ENCODE measurements at regions not wholly inside any gene's neighbourhood (a gene's known extent, or its start where the extent isn't known, plus 50 kb on each side); places are given as distances from the start of the nearest gene placed in this dataset.

- Histone ChIP-seq H3K4me3 (ENCODE audit: low read length in 2 of 2) (no peak overlapping the region), H3K36me3 (ENCODE audit: control insufficient read depth in 2 of 2, insufficient read depth in 2 of 2, low read length in 2 of 2) (no peaks in the 10 kb centered on the region), H3K27me3 (ENCODE audit: control insufficient read depth in 1 of 2, insufficient read depth in 2 of 2, low read length in 2 of 2) (no peaks in the 10 kb centered on the region), H3K9ac (ENCODE audit: low read length in 2 of 2) (no peak overlapping the region), H3K27ac (ENCODE audit: low read length) (no peak overlapping the region), H3K9me3 (ENCODE audit: control insufficient read depth in 2 of 2, low read length in 2 of 2) (no peaks in the 10 kb centered on the region), H3K4me1 (ENCODE audit: control insufficient read depth, insufficient read depth, low read length) (no peaks in the 10 kb centered on the region)
These were observed 297.2 kb upstream of the FAT3 start for GRCh38 chr11:91927448-91927847.

DNA sequence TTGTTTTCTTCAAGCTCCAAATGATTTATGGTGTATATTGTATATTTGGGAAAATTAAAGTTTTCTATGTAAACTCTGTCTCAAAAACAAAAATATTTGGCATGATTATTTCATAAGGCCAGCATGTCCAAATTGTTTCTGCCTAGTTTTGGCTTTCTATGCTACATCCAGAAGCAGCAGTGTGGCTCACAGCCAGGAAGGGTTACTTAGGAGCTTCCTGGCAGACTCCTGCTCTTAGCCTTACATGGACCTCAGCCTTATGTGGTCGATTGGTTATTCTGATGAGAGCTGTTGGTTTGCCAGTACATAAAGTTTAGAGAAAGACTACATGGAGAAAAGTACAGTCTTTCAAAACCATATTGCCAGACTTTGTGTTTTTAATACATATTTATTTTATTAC, 297.7 kb upstream of the FAT3 start:
- no peak overlapping the region for H3K27ac ChIP-seq (ENCODE audit: low read length)

DNA sequence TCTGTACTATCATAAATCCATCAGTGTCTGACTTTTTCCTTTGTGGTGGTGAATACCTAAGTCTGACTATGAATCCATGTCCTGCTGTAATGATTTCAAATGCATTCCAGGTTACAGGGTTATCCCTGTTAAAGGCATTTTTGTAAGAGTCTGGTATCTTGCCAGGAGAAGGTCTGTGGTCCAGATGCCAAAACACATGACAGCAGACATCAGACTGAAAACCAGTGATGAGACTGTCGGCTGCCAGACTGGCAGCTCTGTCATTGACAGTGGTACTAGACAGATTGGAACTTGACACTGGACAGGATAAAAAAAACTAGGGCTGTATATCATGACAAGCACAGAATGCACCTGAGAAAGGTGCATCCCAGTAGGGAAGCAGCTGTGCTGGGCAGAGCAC, 301.8 kb upstream of the FAT3 start:
- H3K9ac ChIP-seq (ENCODE audit: low read length in 2 of 2) = no peak overlapping the region
- no peaks in the 10 kb centered on the region for H3K27me3 ChIP-seq (ENCODE audit: control insufficient read depth in 1 of 2, insufficient read depth in 2 of 2, low read length in 2 of 2)
- H3K4me1 ChIP-seq (ENCODE audit: control insufficient read depth, insufficient read depth, low read length) = no peaks in the 10 kb centered on the region
- no peak overlapping the region for H3K27ac ChIP-seq (ENCODE audit: low read length)
- no peaks in the 10 kb centered on the region for H3K36me3 ChIP-seq (ENCODE audit: control insufficient read depth in 2 of 2, insufficient read depth in 2 of 2, low read length in 2 of 2)
- H3K4me3 ChIP-seq (ENCODE audit: low read length in 2 of 2) = no peak overlapping the region
- H3K9me3 ChIP-seq (ENCODE audit: control insufficient read depth in 2 of 2, low read length in 2 of 2) = no peaks in the 10 kb centered on the region

More for the DNA sequence above, 297.7 kb upstream of the FAT3 start:
- H3K9me3 ChIP-seq (ENCODE audit: control insufficient read depth in 2 of 2, low read length in 2 of 2) = no peaks in the 10 kb centered on the region
- no peaks in the 10 kb centered on the region for H3K36me3 ChIP-seq (ENCODE audit: control insufficient read depth in 2 of 2, insufficient read depth in 2 of 2, low read length in 2 of 2)
- no peak overlapping the region for H3K9ac ChIP-seq (ENCODE audit: low read length in 2 of 2)
- no peaks in the 10 kb centered on the region for H3K27me3 ChIP-seq (ENCODE audit: control insufficient read depth in 1 of 2, insufficient read depth in 2 of 2, low read length in 2 of 2)
- no peaks in the 10 kb centered on the region for H3K4me1 ChIP-seq (ENCODE audit: control insufficient read depth, insufficient read depth, low read length)
- H3K4me3 ChIP-seq (ENCODE audit: low read length in 2 of 2) = no peak overlapping the region

DNA sequence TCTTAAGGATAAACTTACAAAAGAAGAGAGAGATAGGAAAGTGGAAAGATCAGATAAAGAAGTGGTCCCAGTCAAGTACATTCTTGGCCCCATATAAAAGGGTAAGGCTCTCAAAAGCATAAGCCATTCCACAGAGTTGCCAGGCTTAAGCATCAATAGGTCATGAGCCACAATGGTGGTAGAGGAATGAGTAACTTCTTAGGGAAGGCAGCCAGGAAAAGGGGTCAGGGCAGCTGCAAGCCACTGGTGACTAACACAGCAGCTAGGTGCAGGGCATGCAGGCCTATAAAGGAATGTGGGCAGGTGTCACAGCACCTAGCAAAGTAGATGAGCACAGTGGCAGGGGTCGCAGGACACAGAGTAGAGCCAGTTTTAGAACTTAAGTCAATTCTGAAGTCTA, 302.6 kb upstream of the FAT3 start:
- H3K36me3 ChIP-seq (ENCODE audit: control insufficient read depth in 2 of 2, insufficient read depth in 2 of 2, low read length in 2 of 2) = no peaks in the 10 kb centered on the region
- no peaks in the 10 kb centered on the region for H3K4me1 ChIP-seq (ENCODE audit: control insufficient read depth, insufficient read depth, low read length)
- no peak overlapping the region for H3K9ac ChIP-seq (ENCODE audit: low read length in 2 of 2)
- H3K27ac ChIP-seq (ENCODE audit: low read length) = no peak overlapping the region
- no peaks in the 10 kb centered on the region for H3K9me3 ChIP-seq (ENCODE audit: control insufficient read depth in 2 of 2, low read length in 2 of 2)
- no peak overlapping the region for H3K4me3 ChIP-seq (ENCODE audit: low read length in 2 of 2)
- no peaks in the 10 kb centered on the region for H3K27me3 ChIP-seq (ENCODE audit: control insufficient read depth in 1 of 2, insufficient read depth in 2 of 2, low read length in 2 of 2)

DNA sequence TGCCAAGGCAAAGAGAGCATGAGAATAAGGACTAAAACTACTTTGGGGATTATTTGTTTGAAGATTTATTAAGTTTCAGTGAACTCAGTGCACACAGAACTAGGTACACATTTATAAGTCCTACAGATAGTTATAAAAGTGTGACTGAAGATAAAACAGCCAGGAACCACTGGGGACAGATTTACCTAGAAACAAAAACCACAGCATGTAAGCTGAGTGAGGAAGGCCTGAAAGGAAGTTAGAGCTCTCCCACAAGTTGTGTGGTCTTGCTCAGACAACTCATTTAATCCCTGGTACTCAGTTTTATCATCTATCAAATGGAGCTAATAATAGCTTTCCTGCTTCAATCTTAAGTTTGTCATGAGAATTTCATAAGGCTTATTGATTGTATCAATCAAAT, 311.2 kb upstream of the FAT3 start:
- H3K36me3 ChIP-seq (ENCODE audit: control insufficient read depth in 2 of 2, insufficient read depth in 2 of 2, low read length in 2 of 2) = no peaks in the 10 kb centered on the region
- H3K27me3 ChIP-seq (ENCODE audit: control insufficient read depth in 1 of 2, insufficient read depth in 2 of 2, low read length in 2 of 2) = no peaks in the 10 kb centered on the region
- H3K9me3 ChIP-seq (ENCODE audit: control insufficient read depth in 2 of 2, low read length in 2 of 2) = no peaks in the 10 kb centered on the region
- H3K27ac ChIP-seq (ENCODE audit: low read length) = no peak overlapping the region
- H3K4me3 ChIP-seq (ENCODE audit: low read length in 2 of 2) = no peak overlapping the region
- no peaks in the 10 kb centered on the region for H3K4me1 ChIP-seq (ENCODE audit: control insufficient read depth, insufficient read depth, low read length)
- no peak overlapping the region for H3K9ac ChIP-seq (ENCODE audit: low read length in 2 of 2)

DNA sequence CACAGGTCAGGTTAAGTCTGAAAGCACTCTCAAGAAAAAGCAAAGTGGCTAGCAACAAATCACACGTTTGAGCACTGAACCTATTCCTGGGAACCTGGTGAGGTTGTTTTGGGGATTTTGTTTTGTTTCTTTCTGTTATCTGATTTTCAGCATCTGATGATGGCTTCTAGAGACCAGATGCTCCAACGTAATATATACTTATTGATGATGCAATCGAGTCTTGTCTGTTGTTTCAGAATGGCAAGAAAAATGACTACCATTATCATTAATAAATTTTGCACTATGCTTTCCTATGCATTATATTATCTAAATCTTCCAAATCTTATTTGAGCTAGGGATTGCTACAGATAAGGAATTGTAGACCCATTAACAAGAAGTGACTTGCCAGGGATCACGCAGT, 312.3 kb upstream of the FAT3 start:
- Histone ChIP-seq H3K36me3 (ENCODE audit: control insufficient read depth in 2 of 2, insufficient read depth in 2 of 2, low read length in 2 of 2) (no peaks in the 10 kb centered on the region), H3K27ac (ENCODE audit: low read length) (no peak overlapping the region)

DNA sequence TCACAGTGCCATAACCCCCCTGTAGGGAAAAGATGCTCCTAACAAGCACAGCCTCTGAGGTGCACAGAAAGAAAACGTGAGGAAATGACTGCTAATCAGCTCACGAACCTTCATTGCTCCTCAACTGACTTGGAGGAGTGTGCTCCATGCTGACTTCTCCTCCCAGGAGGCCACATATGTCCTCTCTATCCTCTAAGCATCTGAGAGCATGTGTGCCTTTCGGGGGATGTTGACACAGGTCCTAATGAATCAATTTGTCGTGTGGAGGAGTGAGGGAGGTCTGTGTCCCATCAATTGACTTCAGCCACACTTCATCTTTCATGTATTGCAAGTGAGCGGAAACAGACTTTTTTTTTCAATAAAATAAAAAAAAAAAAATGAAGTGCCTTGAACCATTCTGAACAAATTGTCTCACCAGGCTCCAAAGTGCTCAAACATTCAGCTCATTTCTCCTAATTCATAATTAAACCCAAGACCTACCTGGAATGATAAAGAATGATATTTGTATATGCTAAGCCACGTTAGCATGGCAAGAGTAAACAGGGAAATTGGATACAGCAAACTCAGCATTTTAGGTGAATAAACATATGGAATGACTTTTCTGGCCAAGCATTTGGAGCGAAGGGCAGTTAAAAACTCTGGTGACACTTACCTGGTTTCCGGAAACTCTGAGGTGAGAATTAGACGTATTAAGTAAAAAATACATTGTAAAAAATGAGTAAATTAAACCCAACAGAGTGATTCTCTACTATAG, 317.6 kb upstream of the FAT3 start:
- Histone ChIP-seq H3K36me3 (ENCODE audit: control insufficient read depth in 2 of 2, insufficient read depth in 2 of 2, low read length in 2 of 2) (no peaks in the 10 kb centered on the region), H3K4me3 (ENCODE audit: low read length in 2 of 2) (no peak overlapping the region), H3K9ac (ENCODE audit: low read length in 2 of 2) (no peak overlapping the region), H3K27me3 (ENCODE audit: control insufficient read depth in 1 of 2, insufficient read depth in 2 of 2, low read length in 2 of 2) (no peaks in the 10 kb centered on the region), H3K27ac (ENCODE audit: low read length) (no peak overlapping the region), H3K9me3 (ENCODE audit: control insufficient read depth in 2 of 2, low read length in 2 of 2) (no peaks in the 10 kb centered on the region), H3K4me1 (ENCODE audit: control insufficient read depth, insufficient read depth, low read length) (no peaks in the 10 kb centered on the region)

More for the DNA sequence above, 312.3 kb upstream of the FAT3 start:
- H3K4me1 ChIP-seq (ENCODE audit: control insufficient read depth, insufficient read depth, low read length) = no peaks in the 10 kb centered on the region
- H3K27me3 ChIP-seq (ENCODE audit: control insufficient read depth in 1 of 2, insufficient read depth in 2 of 2, low read length in 2 of 2) = no peaks in the 10 kb centered on the region
- H3K9me3 ChIP-seq (ENCODE audit: control insufficient read depth in 2 of 2, low read length in 2 of 2) = no peaks in the 10 kb centered on the region
- H3K9ac ChIP-seq (ENCODE audit: low read length in 2 of 2) = no peak overlapping the region
- no peak overlapping the region for H3K4me3 ChIP-seq (ENCODE audit: low read length in 2 of 2)

DNA sequence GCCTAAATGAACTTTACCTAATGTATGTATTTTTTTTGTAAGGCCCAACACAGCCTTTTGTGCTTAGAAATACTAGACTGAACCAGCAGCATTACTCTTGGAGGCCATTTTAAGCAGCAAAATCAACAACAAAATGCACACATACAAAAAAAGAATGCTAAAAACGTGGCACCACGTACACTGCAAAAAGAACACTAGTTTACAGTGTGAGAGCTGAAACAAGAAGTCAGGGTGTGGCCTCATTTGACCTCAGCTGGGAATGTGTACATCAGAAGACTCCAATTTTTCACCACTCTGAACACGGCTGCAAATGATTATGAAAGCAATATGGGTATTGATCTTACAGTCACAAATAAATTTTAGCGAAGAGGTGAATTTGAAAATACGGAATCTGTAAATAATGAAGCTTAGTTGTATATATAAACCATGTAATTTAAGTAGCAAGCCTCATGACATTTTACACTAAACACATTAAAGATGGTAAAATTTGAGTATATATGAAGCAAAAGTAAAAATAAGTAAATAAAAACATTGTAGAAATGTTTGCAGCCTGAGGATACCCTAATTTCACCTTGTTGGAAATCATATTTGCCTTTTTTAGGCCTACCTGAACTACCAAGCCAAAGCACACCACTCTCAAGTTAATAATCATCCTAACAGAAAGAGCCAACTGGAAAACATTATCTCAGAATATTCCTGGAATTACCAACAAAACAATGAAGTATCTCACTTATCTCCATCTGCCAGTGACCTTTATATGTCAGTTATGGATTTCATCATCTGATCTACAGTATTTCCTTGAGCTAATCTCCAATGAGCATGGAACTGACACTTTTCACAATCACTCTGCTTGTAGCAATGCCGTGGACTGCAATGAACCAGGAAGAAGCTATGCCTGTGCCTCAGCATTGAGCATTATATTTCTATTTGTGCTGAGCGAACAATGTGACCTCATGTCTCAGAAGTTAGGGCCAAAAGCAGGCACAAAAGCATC, 319.5 kb upstream of the FAT3 start:
- no peak overlapping the region for H3K9ac ChIP-seq (ENCODE audit: low read length in 2 of 2)
- H3K4me3 ChIP-seq (ENCODE audit: low read length in 2 of 2) = no peak overlapping the region
- no peaks in the 10 kb centered on the region for H3K4me1 ChIP-seq (ENCODE audit: control insufficient read depth, insufficient read depth, low read length)
- H3K9me3 ChIP-seq (ENCODE audit: control insufficient read depth in 2 of 2, low read length in 2 of 2) = no peaks in the 10 kb centered on the region
- no peak overlapping the region for H3K27ac ChIP-seq (ENCODE audit: low read length)
- H3K27me3 ChIP-seq (ENCODE audit: control insufficient read depth in 1 of 2, insufficient read depth in 2 of 2, low read length in 2 of 2) = no peaks in the 10 kb centered on the region
- no peaks in the 10 kb centered on the region for H3K36me3 ChIP-seq (ENCODE audit: control insufficient read depth in 2 of 2, insufficient read depth in 2 of 2, low read length in 2 of 2)

GRCh38 chr11:91902312-91902711, 322.3 kb upstream of the FAT3 start:
- Histone ChIP-seq H3K27me3 (ENCODE audit: control insufficient read depth in 1 of 2, insufficient read depth in 2 of 2, low read length in 2 of 2) (no peaks in the 10 kb centered on the region), H3K27ac (ENCODE audit: low read length) (no peak overlapping the region), H3K9me3 (ENCODE audit: control insufficient read depth in 2 of 2, low read length in 2 of 2) (no peaks in the 10 kb centered on the region)

DNA sequence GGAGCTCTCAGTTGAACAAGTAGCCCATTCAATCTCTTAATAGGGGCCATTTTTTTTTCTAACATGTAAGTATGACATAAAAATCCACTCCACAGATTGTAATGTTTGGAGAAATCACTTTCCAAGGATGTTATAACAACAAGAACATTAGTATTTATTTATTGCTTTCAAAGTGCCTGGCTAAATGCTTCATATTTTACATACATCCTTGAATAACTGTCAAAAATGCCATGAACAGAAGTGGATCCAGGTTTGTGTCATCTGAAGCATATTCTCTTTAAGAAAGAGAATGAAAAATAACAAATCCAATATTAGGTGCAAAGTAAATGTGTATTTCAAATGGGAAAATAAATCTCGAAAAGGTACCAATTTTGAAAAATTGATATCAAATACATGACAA, 344.0 kb upstream of the FAT3 start:
- no peaks in the 10 kb centered on the region for H3K9me3 ChIP-seq (ENCODE audit: control insufficient read depth in 2 of 2, low read length in 2 of 2)
- H3K4me3 ChIP-seq (ENCODE audit: low read length in 2 of 2) = no peak overlapping the region
- H3K27me3 ChIP-seq (ENCODE audit: control insufficient read depth in 1 of 2, insufficient read depth in 2 of 2, low read length in 2 of 2) = no peaks in the 10 kb centered on the region
- H3K27ac ChIP-seq (ENCODE audit: low read length) = no peak overlapping the region
- H3K36me3 ChIP-seq (ENCODE audit: control insufficient read depth in 2 of 2, insufficient read depth in 2 of 2, low read length in 2 of 2) = no peaks in the 10 kb centered on the region
- H3K9ac ChIP-seq (ENCODE audit: low read length in 2 of 2) = no peak overlapping the region
- no peaks in the 10 kb centered on the region for H3K4me1 ChIP-seq (ENCODE audit: control insufficient read depth, insufficient read depth, low read length)

More at GRCh38 chr11:91902312-91902711, 322.3 kb upstream of the FAT3 start:
- Histone ChIP-seq H3K9ac (ENCODE audit: low read length in 2 of 2) (no peak overlapping the region), H3K4me3 (ENCODE audit: low read length in 2 of 2) (no peak overlapping the region), H3K36me3 (ENCODE audit: control insufficient read depth in 2 of 2, insufficient read depth in 2 of 2, low read length in 2 of 2) (no peaks in the 10 kb centered on the region), H3K4me1 (ENCODE audit: control insufficient read depth, insufficient read depth, low read length) (no peaks in the 10 kb centered on the region)

GRCh38 chr11:91876746-91877145, 347.9 kb upstream of the FAT3 start:
- no peak overlapping the region for H3K4me3 ChIP-seq (ENCODE audit: low read length in 2 of 2)
- no peaks in the 10 kb centered on the region for H3K27me3 ChIP-seq (ENCODE audit: control insufficient read depth in 1 of 2, insufficient read depth in 2 of 2, low read length in 2 of 2)
- no peak overlapping the region for H3K9ac ChIP-seq (ENCODE audit: low read length in 2 of 2)
- no peak overlapping the region for H3K27ac ChIP-seq (ENCODE audit: low read length)
- H3K36me3 ChIP-seq (ENCODE audit: control insufficient read depth in 2 of 2, insufficient read depth in 2 of 2, low read length in 2 of 2) = no peaks in the 10 kb centered on the region
- H3K9me3 ChIP-seq (ENCODE audit: control insufficient read depth in 2 of 2, low read length in 2 of 2) = no peaks in the 10 kb centered on the region
- H3K4me1 ChIP-seq (ENCODE audit: control insufficient read depth, insufficient read depth, low read length) = no peaks in the 10 kb centered on the region

All from stomach smooth muscle (tissue), 2 donors.